Subcutaneous abdominal adipose tissue (tissue), 5 donors: ENCODE measurements at regions not wholly inside any gene's neighbourhood (a gene's known extent, or its start where the extent isn't known, plus 50 kb on each side); places are given as distances from the start of the nearest gene placed in this dataset.
"Not testable (repeated sequence)": the region's sequence is repeated elsewhere in the genome, so short reads cannot be mapped to it uniquely, and the experiment has no call there.

ENCODE experiments used
- H3K27ac ChIP-seq: one replicate; pipeline ENCODE4 v1.7.0; 2013; ENCODE audit warnings: low read depth, mild to moderate bottlenecking, inconsistent platforms, low read length, moderate library complexity
- H3K27me3 ChIP-seq, 5 donors: one replicate each; pipeline ENCODE4 v1.7.0; 2013; ENCODE audit warnings: low read length in 5 of 5, inconsistent platforms in 1 of 5; ENCODE audit not compliant: control insufficient read depth in 5 of 5, insufficient read depth in 4 of 5
- H3K36me3 ChIP-seq, 5 donors: one replicate each; pipeline ENCODE4 v1.7.0; 2013; ENCODE audit warnings: low read length in 5 of 5; ENCODE audit not compliant: control insufficient read depth in 5 of 5, insufficient read depth in 5 of 5
- H3K4me1 ChIP-seq, 5 donors: one replicate each; pipeline ENCODE4 v1.7.0; 2013; ENCODE audit warnings: low read length in 5 of 5, mild to moderate bottlenecking in 3 of 5, moderate library complexity in 1 of 5; ENCODE audit not compliant: control insufficient read depth in 5 of 5, insufficient read depth in 5 of 5
- H3K4me3 ChIP-seq, 5 donors: one replicate each; pipeline ENCODE4 v1.7.0; 2013; ENCODE audit warnings: low read length in 5 of 5, low read depth in 1 of 5
- H3K9ac ChIP-seq, 5 donors: one replicate each; pipeline ENCODE4 v1.7.0; 2013; ENCODE audit warnings: low read length in 5 of 5, mild to moderate bottlenecking in 4 of 5, moderate library complexity in 3 of 5
- H3K9me3 ChIP-seq, 5 donors: one replicate each; pipeline ENCODE4 v1.7.0; 2013; ENCODE audit warnings: low read length in 5 of 5; ENCODE audit not compliant: control insufficient read depth in 5 of 5
- donor health status: healthy.
- donor health status: healthy.
- donor health status: healthy.
- donor health status: healthy.
- donor health status: healthy.

DNA sequence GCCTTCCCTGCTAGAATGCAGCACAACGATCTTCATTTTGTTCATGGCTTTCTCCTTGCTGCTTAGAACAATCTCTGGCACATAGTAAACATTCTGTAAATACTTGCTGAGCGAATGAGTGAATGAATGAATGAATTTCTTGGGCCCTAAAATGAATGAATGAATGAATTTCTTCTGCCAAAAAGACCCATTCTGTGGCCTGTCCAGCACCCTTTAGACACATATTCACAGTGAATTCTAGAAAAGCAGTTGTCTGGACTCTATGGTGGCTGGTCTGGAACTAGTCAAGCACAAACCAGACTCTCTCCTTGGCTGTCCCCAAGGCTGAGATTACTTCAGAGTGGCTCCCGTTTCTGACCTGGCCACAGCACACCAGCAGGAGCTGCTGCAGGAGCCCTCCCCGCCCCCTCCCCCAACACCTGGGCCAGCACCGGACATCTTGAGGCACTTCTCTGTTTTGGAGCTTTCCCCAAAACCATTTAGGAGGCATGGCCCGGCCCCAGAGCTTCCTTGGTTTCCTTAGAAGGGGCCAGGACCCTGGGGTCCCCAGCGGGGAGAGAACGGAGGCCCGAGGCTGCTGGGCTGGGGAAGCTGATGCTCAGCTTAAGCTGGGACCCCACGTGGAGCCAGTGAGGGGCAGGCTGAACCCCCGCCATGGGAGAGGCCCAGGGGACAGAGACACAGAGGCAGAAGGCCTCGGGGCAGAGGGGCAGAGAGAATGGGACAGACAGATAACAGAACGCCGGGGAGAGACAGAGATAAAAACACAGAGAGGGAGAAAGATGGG, 159.0 kb downstream of the ZFP36L2 start:
- Histone ChIP-seq H3K27me3 (no peaks in the 10 kb centered on the region), H3K4me3 (no peak overlapping the region), H3K9ac (no peak overlapping the region), H3K36me3 (no peaks in the 10 kb centered on the region), H3K4me1 (peaks cover 16 to 42% (median 34%) of the 10 kb centered on the region in 5 donors), H3K27ac (no peak overlapping the region), H3K9me3 (no peaks in the 10 kb centered on the region)

DNA sequence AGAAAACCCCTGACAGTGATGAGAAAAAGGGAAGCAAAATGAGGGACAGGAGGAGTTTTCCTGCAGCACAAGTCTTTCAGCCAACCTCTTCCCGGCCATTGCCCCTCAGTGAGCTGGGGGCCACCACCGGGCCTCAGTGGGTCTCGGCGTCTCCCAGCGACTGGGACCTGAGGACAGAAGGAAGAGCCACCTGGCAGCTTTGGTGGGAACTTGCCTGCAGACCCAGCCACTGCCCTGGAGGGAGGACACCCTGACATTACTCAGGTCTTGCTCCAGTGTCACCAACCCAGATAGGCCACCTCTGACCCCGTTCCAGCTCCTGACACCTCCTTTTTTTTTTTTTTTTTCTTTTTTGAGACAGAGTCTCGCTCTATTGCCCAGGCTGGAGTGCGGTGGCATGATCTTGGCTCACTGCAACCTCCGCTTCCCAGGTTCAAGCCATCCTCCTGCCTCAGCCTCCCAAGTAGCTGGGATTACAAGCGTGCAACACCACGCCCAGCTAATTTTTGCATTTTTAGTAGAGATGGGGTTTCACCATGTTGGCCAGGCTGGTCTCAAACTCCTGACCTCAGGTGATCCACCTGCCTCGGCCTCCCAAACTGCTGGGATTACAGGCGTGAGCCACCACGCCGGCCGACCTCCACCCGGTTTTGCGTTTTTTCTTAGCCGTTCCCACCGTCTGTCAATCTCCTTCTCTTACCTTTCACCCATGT, 159.7 kb downstream of the ZFP36L2 start:
- H3K27ac ChIP-seq, H3K27me3 ChIP-seq, H3K9ac ChIP-seq, H3K4me3 ChIP-seq, H3K36me3 ChIP-seq, H3K9me3 ChIP-seq: not testable (repeated sequence)
- H3K4me1 ChIP-seq = peaks cover 12 to 35% (median 27%) of the 10 kb centered on the region in 5 donors

DNA sequence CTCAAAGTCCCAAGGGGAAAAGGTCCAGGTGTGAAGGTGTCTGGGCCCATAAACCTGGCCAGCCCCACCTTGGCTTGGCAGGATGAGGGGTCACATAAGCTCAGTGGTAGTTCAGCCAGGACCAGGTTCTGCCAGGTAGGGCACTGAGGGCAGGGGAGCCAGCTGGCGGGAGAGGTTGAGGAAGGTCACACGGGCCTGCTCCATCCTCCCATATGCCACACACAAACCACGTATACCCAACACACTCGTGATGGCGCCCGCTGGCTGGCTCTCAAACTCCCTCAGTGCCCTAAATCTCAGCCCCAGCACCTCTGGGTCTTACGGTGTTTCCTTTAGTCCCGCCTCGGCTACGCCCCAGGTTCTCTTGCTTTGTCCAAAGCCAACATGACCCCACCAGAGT, 160.5 kb downstream of the ZFP36L2 start:
- H3K9ac ChIP-seq = no peak overlapping the region
- H3K27me3 ChIP-seq = no peaks in the 10 kb centered on the region
- H3K4me1 ChIP-seq = peaks cover 6 to 27% (median 18%) of the 10 kb centered on the region in 5 donors
- no peak overlapping the region for H3K27ac ChIP-seq
- H3K9me3 ChIP-seq = peaks cover 0 to 4% (median 4%) of the 10 kb centered on the region in 5 donors
- no peak overlapping the region for H3K4me3 ChIP-seq
- no peaks in the 10 kb centered on the region for H3K36me3 ChIP-seq

DNA sequence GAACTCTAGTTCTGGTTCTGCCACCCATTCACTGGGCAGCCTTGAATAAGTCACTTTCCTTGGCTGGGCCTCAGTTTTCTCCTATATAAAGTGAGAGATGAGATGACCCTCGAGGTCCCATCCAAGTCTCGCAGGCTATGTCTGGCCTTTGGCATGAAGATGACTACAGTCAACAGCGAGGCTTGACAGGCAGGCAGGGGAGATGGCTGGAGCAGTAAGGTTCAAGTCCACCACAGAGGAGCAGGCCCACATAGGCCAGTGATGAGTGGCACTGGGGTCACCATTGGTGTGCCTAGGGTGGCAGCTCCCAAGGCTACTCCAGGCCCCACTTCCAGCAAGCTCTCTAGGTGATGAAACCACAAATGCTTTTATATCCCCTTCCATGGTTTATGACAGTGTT, 161.4 kb downstream of the ZFP36L2 start:
- Histone ChIP-seq H3K4me3 (no peak overlapping the region), H3K36me3 (no peaks in the 10 kb centered on the region), H3K27me3 (no peaks in the 10 kb centered on the region), H3K27ac (no peak overlapping the region), H3K9me3 (peaks cover 0 to 4% (median 4%) of the 10 kb centered on the region in 5 donors), H3K9ac (no peak overlapping the region), H3K4me1 (peaks cover 3 to 18% (median 10%) of the 10 kb centered on the region in 5 donors)

DNA sequence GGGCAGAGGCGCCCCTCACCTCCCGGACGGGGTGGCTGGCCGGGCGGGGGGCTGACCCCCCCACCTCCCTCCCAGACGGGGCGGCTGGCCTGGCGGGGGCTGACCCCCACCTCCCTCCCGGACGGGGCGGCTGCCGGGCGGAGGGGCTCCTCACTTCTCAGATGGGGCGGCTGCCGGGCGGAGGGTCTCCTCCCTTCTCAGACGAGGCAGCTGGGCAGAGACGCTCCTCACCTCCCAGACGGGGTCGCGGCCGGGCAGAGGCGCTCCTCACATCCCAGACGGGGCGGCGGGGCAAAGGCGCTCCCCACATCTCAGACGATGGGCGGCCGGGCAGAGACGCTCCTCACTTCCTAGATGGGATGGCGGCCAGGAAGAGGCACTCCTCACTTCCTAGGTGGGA, 163.3 kb downstream of the ZFP36L2 start:
- H3K27ac ChIP-seq, H3K4me3 ChIP-seq, H3K36me3 ChIP-seq, H3K9me3 ChIP-seq, H3K27me3 ChIP-seq, H3K9ac ChIP-seq: not testable (repeated sequence)
- H3K4me1 ChIP-seq = peaks cover 4 to 20% (median 11%) of the 10 kb centered on the region in 5 donors

DNA sequence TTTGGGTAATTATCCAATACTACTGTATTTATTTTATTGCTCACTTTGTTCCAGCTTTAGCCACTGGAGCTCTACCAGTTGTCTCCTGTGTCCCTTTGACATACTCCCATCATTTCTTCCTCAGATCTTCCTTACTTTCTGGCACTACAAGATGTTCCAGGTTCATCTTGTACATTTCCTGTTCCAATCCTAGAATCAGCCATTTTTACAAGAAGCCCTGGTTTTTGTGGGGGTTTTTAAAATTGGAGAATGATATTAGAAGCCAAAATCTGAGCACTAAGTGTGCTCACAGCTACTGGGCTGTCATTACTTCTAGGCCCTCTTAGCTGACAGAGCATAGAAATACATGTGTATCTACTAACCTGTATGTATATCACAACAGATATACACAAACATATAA, 164.3 kb downstream of the ZFP36L2 start:
- Histone ChIP-seq H3K27ac (no peak overlapping the region), H3K9ac (no peak overlapping the region), H3K4me1 (peaks cover 5 to 22% (median 12%) of the 10 kb centered on the region in 5 donors), H3K9me3 (peaks cover 0 to 4% (median 4%) of the 10 kb centered on the region in 5 donors), H3K4me3 (no peak overlapping the region), H3K27me3 (no peaks in the 10 kb centered on the region), H3K36me3 (no peaks in the 10 kb centered on the region)

DNA sequence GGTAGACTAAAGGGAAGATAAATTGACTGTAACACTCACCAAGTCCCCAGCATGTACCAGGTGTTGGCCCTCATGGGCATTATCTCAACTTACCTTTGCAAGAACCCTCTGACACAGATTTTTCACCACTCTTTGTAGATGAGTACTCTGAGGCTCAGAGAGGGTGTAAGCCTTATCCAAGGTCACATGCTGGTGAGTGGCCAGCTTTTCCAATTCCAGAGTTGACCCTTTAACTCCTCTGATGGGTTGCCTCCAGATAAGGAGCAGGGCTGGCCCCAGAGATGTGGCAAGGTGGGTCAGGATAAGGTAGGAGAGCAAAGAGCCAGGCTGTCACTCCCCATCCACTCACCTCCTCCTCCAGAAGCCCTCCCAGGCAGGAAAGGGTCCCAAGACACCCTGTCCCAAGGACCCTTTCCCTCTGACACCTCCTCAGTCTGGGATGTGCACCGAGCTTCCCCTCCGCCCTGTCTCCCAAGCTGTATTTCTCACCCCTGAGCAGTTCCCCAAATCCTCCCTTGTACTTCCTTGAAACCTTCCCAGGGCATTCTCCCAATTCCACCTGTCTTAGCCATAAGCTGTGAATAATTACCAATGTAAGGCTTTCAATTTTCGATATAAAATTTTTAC, 165.9 kb downstream of the ZFP36L2 start:
- H3K36me3 ChIP-seq = no peaks in the 10 kb centered on the region
- H3K27ac ChIP-seq = no peak overlapping the region
- peaks cover 0 to 4% (median 4%) of the 10 kb centered on the region in 5 donors for H3K9me3 ChIP-seq
- H3K9ac ChIP-seq = no peak overlapping the region
- no peak overlapping the region for H3K4me3 ChIP-seq
- peaks cover 10 to 30% (median 16%) of the 10 kb centered on the region in 5 donors for H3K4me1 ChIP-seq
- no peaks in the 10 kb centered on the region for H3K27me3 ChIP-seq

DNA sequence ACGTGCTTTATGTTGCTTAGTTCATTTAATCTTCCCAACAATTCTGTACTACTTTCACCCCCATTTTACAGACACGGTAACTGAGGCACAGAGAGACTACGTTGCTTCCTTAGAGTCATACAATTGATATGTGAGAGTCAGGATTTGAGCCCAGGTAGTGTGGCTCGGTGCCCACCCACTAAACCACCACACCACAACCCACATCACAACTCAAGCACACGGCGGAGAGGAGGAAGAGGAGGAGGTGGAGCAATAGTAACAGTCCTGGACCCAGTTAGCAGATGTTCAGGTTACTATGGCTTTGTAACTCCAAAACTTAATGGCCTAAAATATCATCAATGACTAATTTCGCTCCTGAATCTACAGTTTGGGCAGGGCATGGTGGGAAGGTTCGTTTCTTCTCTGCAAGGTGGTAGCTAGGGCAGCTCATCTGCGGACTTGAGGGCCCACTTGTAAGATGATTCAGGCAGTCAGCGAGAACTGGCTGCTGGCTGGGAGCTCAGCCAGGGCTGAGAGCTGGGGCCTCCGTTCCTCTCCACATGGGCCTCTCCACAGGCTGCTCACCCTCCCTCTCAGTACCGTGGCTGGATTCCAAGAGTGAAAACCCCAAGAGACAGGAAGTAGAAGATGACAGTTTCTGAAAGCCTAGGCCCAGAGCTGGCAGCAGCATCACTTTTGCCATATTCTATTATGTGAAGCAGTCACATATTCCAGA, 167.1 kb downstream of the ZFP36L2 start:
- peaks cover 0 to 4% (median 4%) of the 10 kb centered on the region in 5 donors for H3K9me3 ChIP-seq
- H3K27ac ChIP-seq = no peak overlapping the region
- H3K4me3 ChIP-seq = no peak overlapping the region
- peaks cover 11 to 42% (median 16%) of the 10 kb centered on the region in 5 donors for H3K4me1 ChIP-seq
- H3K27me3 ChIP-seq = no peaks in the 10 kb centered on the region
- H3K9ac ChIP-seq = no peak overlapping the region
- H3K36me3 ChIP-seq = no peaks in the 10 kb centered on the region

DNA sequence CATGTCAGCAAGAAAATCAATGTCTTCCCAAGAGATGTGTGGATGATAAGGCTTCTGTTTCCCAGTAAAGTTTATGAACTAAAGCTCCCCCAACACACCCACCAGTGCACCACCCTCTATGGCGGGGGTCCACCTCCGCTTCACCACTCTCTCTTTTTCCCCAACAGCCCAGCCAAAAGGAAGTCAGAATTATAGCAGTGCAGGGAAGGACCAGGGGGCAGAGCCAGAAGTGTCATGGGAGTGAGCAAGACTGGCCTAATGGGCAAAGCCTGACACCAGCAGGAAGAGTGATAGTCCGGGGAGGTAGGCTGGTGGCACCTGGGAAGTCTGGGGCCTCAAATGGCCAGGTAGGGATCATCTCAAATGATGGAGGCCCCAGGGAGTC, 167.7 kb downstream of the ZFP36L2 start:
- Histone ChIP-seq H3K27me3 (no peaks in the 10 kb centered on the region), H3K9ac (no peak overlapping the region), H3K36me3 (no peaks in the 10 kb centered on the region), H3K4me1 (peaks cover 11 to 44% (median 18%) of the 10 kb centered on the region in 5 donors), H3K27ac (no peak overlapping the region), H3K4me3 (no peak overlapping the region), H3K9me3 (peaks cover 0 to 4% (median 4%) of the 10 kb centered on the region in 5 donors)
